ENCODE measurements at regions not wholly inside any gene's neighbourhood (a gene's known extent, or its start where the extent isn't known, plus 50 kb on each side); places are given as distances from the start of the nearest gene placed in this dataset.

- no peak overlapping the region for H3K27ac ChIP-seq
- no peak overlapping the region for H3K9ac ChIP-seq
- no peaks in the 10 kb centered on the region for H3K27me3 ChIP-seq
- no peaks in the 10 kb centered on the region for H3K4me1 ChIP-seq
- H3K9me3 ChIP-seq = no peaks in the 10 kb centered on the region
- no peaks in the 10 kb centered on the region for H3K36me3 ChIP-seq
- no peak overlapping the region for H3K4me3 ChIP-seq
- H4K20me1 ChIP-seq = no peaks in the 10 kb centered on the region
- no peak for TF ChIP-seq Cebpa-rat (IDR thresholded peaks at IDR 0.05)
- H3K4me2 ChIP-seq = no peak overlapping the region
Measured at GRCh38 chr4:135353008-135353407, 1151.4 kb upstream of the PABPC4L start.

GRCh38 chr4:135344492-135344891, 1142.9 kb upstream of the PABPC4L start:
- H3K4me3 ChIP-seq = no peak overlapping the region
- no peak overlapping the region for H3K27ac ChIP-seq
- no peaks in the 10 kb centered on the region for H3K4me1 ChIP-seq
- no peak overlapping the region for H3K4me2 ChIP-seq
- no peak for TF ChIP-seq Cebpa-rat (IDR thresholded peaks at IDR 0.05)
- H3K27me3 ChIP-seq = no peaks in the 10 kb centered on the region
- no peak overlapping the region for H3K9ac ChIP-seq
- H3K9me3 ChIP-seq = no peaks in the 10 kb centered on the region
- no peaks in the 10 kb centered on the region for H4K20me1 ChIP-seq
- no peaks in the 10 kb centered on the region for H3K36me3 ChIP-seq

- Histone ChIP-seq H3K4me2 (no peak overlapping the region), H3K4me3 (no peak overlapping the region), H3K9me3 (no peaks in the 10 kb centered on the region), H3K4me1 (no peaks in the 10 kb centered on the region), H3K27me3 (no peaks in the 10 kb centered on the region), H3K36me3 (no peaks in the 10 kb centered on the region), H3K9ac (no peak overlapping the region), H4K20me1 (no peaks in the 10 kb centered on the region), H3K27ac (no peak overlapping the region)
- no peak for TF ChIP-seq Cebpa-rat (IDR thresholded peaks at IDR 0.05)
Measured at GRCh38 chr4:135338181-135338580, 1136.6 kb upstream of the PABPC4L start.

GRCh38 chr4:135325264-135325663, 1123.7 kb upstream of the PABPC4L start:
- Histone ChIP-seq H4K20me1 (no peaks in the 10 kb centered on the region), H3K36me3 (no peaks in the 10 kb centered on the region), H3K4me2 (no peak overlapping the region), H3K4me1 (no peaks in the 10 kb centered on the region), H3K27me3 (no peaks in the 10 kb centered on the region), H3K4me3 (no peak overlapping the region), H3K9ac (no peak overlapping the region), H3K9me3 (no peaks in the 10 kb centered on the region; the same call in 1 of the 2 replicates), H3K27ac (no peak overlapping the region)
- TF ChIP-seq Cebpa-rat (IDR thresholded peaks at IDR 0.05) = no peak

- H3K27ac ChIP-seq = no peak overlapping the region
- H3K4me1 ChIP-seq = no peaks in the 10 kb centered on the region
- H4K20me1 ChIP-seq = no peaks in the 10 kb centered on the region
- H3K4me3 ChIP-seq = no peak overlapping the region
- H3K9ac ChIP-seq = no peak overlapping the region
- no peak overlapping the region for H3K4me2 ChIP-seq
- H3K36me3 ChIP-seq = no peaks in the 10 kb centered on the region
- H3K9me3 ChIP-seq = no peaks in the 10 kb centered on the region; the same call in 1 of the 2 replicates
- no peaks in the 10 kb centered on the region for H3K27me3 ChIP-seq
- no peak for TF ChIP-seq Cebpa-rat (IDR thresholded peaks at IDR 0.05)
Measured at GRCh38 chr4:135319685-135320084, 1118.1 kb upstream of the PABPC4L start.

- no peaks in the 10 kb centered on the region for H3K4me1 ChIP-seq
- no peak overlapping the region for H3K9ac ChIP-seq
- no peak for TF ChIP-seq Cebpa-rat (IDR thresholded peaks at IDR 0.05)
- H3K4me3 ChIP-seq = no peak overlapping the region
- H3K27ac ChIP-seq = no peak overlapping the region
- H4K20me1 ChIP-seq = no peaks in the 10 kb centered on the region
- H3K36me3 ChIP-seq = no peaks in the 10 kb centered on the region
- no peaks in the 10 kb centered on the region for H3K27me3 ChIP-seq
- H3K9me3 ChIP-seq = no peaks in the 10 kb centered on the region
- no peak overlapping the region for H3K4me2 ChIP-seq
Measured at GRCh38 chr4:135316266-135316779, 1114.7 kb upstream of the PABPC4L start.

- no peaks in the 10 kb centered on the region for H3K9me3 ChIP-seq
- H3K9ac ChIP-seq = no peak overlapping the region
- TF ChIP-seq Cebpa-rat (IDR thresholded peaks at IDR 0.05) = no peak
Measured at GRCh38 chr4:135290136-135290535, 1088.5 kb upstream of the PABPC4L start.

GRCh38 chr4:135283934-135284333, 1082.3 kb upstream of the PABPC4L start:
- H3K9me3 ChIP-seq = no peaks in the 10 kb centered on the region

More at GRCh38 chr4:135290136-135290535, 1088.5 kb upstream of the PABPC4L start:
- H3K36me3 ChIP-seq = no peaks in the 10 kb centered on the region
- no peaks in the 10 kb centered on the region for H3K4me1 ChIP-seq
- no peak overlapping the region for H3K4me3 ChIP-seq
- no peak overlapping the region for H3K27ac ChIP-seq
- H3K27me3 ChIP-seq = no peaks in the 10 kb centered on the region
- H3K4me2 ChIP-seq = no peak overlapping the region
- no peaks in the 10 kb centered on the region for H4K20me1 ChIP-seq

GRCh38 chr4:135282676-135283075, 1081.1 kb upstream of the PABPC4L start:
- no peaks in the 10 kb centered on the region for H4K20me1 ChIP-seq
- H3K27me3 ChIP-seq = no peaks in the 10 kb centered on the region
- H3K9ac ChIP-seq = no peak overlapping the region
- H3K9me3 ChIP-seq = no peaks in the 10 kb centered on the region
- no peak overlapping the region for H3K4me3 ChIP-seq
- no peaks in the 10 kb centered on the region for H3K36me3 ChIP-seq
- no peaks in the 10 kb centered on the region for H3K4me1 ChIP-seq
- H3K27ac ChIP-seq = no peak overlapping the region
- TF ChIP-seq Cebpa-rat (IDR thresholded peaks at IDR 0.05) = no peak
- H3K4me2 ChIP-seq = no peak overlapping the region

More at GRCh38 chr4:135283934-135284333, 1082.3 kb upstream of the PABPC4L start:
- Histone ChIP-seq H3K4me1 (no peaks in the 10 kb centered on the region), H3K9ac (no peak overlapping the region), H3K36me3 (no peaks in the 10 kb centered on the region), H3K27me3 (no peaks in the 10 kb centered on the region), H3K27ac (no peak overlapping the region), H3K4me2 (no peak overlapping the region), H4K20me1 (no peaks in the 10 kb centered on the region), H3K4me3 (no peak overlapping the region)
- TF ChIP-seq Cebpa-rat (IDR thresholded peaks at IDR 0.05) = no peak

- Histone ChIP-seq H3K9ac (no peak overlapping the region), H3K27me3 (no peaks in the 10 kb centered on the region), H3K9me3 (no peaks in the 10 kb centered on the region), H3K4me3 (no peak overlapping the region), H3K4me2 (no peak overlapping the region), H4K20me1 (no peaks in the 10 kb centered on the region), H3K27ac (no peak overlapping the region), H3K36me3 (no peaks in the 10 kb centered on the region), H3K4me1 (no peaks in the 10 kb centered on the region)
- no peak for TF ChIP-seq Cebpa-rat (IDR thresholded peaks at IDR 0.05)
Measured at GRCh38 chr4:135281230-135281629, 1079.6 kb upstream of the PABPC4L start.

- no peaks in the 10 kb centered on the region for H4K20me1 ChIP-seq
- H3K4me2 ChIP-seq = no peak overlapping the region
- no peak overlapping the region for H3K27ac ChIP-seq
- H3K27me3 ChIP-seq = no peaks in the 10 kb centered on the region
- H3K9me3 ChIP-seq = no peaks in the 10 kb centered on the region
- H3K36me3 ChIP-seq = no peaks in the 10 kb centered on the region
- TF ChIP-seq Cebpa-rat (IDR thresholded peaks at IDR 0.05) = no peak
- H3K9ac ChIP-seq = no peak overlapping the region
- no peak overlapping the region for H3K4me3 ChIP-seq
- no peaks in the 10 kb centered on the region for H3K4me1 ChIP-seq
Measured at GRCh38 chr4:135277980-135278315, 1076.4 kb upstream of the PABPC4L start.

Measured in BLaER1 (cell line).